ENCODE measurements at regions not wholly inside any gene's neighbourhood (a gene's known extent, or its start where the extent isn't known, plus 50 kb on each side); places are given as distances from the start of the nearest gene placed in this dataset.

DNA sequence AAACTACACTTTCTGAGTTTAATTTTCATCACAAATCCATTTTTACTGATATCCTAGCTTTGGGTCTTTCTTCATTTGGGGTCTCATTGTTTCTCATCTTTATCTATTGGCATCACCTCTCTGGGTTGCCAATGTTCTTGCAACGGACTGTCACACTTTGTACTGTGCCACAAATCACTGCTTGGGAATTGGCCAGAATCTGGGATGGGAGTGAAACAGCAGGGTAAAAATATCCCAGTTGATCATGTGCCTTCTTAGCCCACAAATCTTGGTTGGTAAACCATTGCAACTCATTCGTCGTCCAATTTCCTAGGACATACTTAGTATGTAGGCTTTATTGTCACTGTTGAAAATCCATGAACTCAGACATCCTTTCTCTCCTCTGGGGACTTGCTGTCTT lies 698.5 kb downstream of the OTOL1 start:
- TF ChIP-seq POLR2AphosphoS2 (IDR thresholded peaks at IDR 0.05; ENCODE audit: low read length) (no peak), ZKSCAN3 (CRISPR knock-in tag; IDR thresholded peaks at IDR 0.05) (no peak), TAF7 (tag; IDR thresholded peaks at IDR 0.05) (no peak), SAFB2 (IDR thresholded peaks at IDR 0.05; ENCODE audit: borderline replicate concordance, low read depth, low read length, severe bottlenecking) (no peak), MAX (CRISPR knock-in tag; IDR thresholded peaks at IDR 0.05) (no peak), EP300 (IDR thresholded peaks at IDR 0.05; ENCODE audit: low read length) (no peak), TCF7L2 (IDR thresholded peaks at IDR 0.05; ENCODE audit: low read depth, low read length) (no peak), PURB (CRISPR knock-in tag; IDR thresholded peaks at IDR 0.05; ENCODE audit: low read depth) (no peak), GABPA (tag; conservative IDR thresholded peaks at IDR 0.05; ENCODE audit: low read depth) (no peak), FOXK1 (CRISPR knock-in tag; IDR thresholded peaks at IDR 0.05; ENCODE audit: borderline replicate concordance) (no peak)
- TF ChIP-seq, protein P1, sequence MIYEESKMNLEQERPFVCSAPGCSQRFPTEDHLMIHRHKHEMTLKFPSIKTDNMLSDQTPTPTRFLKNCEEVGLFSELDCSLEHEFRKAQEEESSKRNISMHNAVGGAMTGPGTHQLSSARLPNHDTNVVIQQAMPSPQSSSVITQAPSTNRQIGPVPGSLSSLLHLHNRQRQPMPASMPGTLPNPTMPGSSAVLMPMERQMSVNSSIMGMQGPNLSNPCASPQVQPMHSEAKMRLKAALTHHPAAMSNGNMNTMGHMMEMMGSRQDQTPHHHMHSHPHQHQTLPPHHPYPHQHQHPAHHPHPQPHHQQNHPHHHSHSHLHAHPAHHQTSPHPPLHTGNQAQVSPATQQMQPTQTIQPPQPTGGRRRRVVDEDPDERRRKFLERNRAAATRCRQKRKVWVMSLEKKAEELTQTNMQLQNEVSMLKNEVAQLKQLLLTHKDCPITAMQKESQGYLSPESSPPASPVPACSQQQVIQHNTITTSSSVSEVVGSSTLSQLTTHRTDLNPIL (CRISPR knock-in tag; IDR thresholded peaks at IDR 0.05), result no peak
- TF ChIP-seq, protein P2, sequence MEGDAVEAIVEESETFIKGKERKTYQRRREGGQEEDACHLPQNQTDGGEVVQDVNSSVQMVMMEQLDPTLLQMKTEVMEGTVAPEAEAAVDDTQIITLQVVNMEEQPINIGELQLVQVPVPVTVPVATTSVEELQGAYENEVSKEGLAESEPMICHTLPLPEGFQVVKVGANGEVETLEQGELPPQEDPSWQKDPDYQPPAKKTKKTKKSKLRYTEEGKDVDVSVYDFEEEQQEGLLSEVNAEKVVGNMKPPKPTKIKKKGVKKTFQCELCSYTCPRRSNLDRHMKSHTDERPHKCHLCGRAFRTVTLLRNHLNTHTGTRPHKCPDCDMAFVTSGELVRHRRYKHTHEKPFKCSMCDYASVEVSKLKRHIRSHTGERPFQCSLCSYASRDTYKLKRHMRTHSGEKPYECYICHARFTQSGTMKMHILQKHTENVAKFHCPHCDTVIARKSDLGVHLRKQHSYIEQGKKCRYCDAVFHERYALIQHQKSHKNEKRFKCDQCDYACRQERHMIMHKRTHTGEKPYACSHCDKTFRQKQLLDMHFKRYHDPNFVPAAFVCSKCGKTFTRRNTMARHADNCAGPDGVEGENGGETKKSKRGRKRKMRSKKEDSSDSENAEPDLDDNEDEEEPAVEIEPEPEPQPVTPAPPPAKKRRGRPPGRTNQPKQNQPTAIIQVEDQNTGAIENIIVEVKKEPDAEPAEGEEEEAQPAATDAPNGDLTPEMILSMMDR (IDR thresholded peaks at IDR 0.05 in 2 of 3, conservative IDR thresholded peaks at IDR 0.05 in 1 of 3; ENCODE audit: insufficient read depth in 2 of 3, low read depth in 1 of 3, low read length in 3 of 3), result no peak
